Sigmoid colon (tissue), 6 donors: ENCODE measurements at regions not wholly inside any gene's neighbourhood (a gene's known extent, or its start where the extent isn't known, plus 50 kb on each side); places are given as distances from the start of the nearest gene placed in this dataset.
"Not testable (repeated sequence)": the region's sequence is repeated elsewhere in the genome, so short reads cannot be mapped to it uniquely, and the experiment has no call there.

Experiments
- DNase-seq: peaks from one replicate; pipeline ENCODE4 v3.0.0-alpha.2; 2019
- H3K27ac ChIP-seq, 4 donors: fragments of 200-600 bp; sonication (generic); one replicate each; pipeline ENCODE4 v1.5.1; 2016 to 2019; ENCODE audit warnings: mild to moderate bottlenecking in 1 of 4
- H3K27me3 ChIP-seq, 3 donors: fragments of 200-600 bp; sonication (generic); one replicate each; pipeline ENCODE4 v1.5.1; 2019; ENCODE audit warnings: mild to moderate bottlenecking in 1 of 3
- H3K36me3 ChIP-seq, 4 donors: fragments of 200-600 bp; sonication (generic); one replicate each; pipeline ENCODE4 v1.5.1; 2016 to 2019
- H3K4me1 ChIP-seq, 4 donors: fragments of 200-600 bp; sonication (generic); one replicate each; pipeline ENCODE4 v1.5.1; 2017 to 2019
- H3K4me3 ChIP-seq, 4 donors: fragments of 200-600 bp; sonication (generic); one replicate each; pipeline ENCODE4 v1.5.1; 2017 to 2019; ENCODE audit warnings: mild to moderate bottlenecking in 2 of 4, moderate library complexity in 1 of 4
- H3K9me3 ChIP-seq, 4 donors: fragments of 200-600 bp in 3 of 4; sonication (generic) in 3 of 4; one replicate each; pipeline versions ENCODE4 v1.5.1 to v1.6.1; 2013 to 2019
- WGBS, 2 donors: extraction: QIAGEN DNeasy Blood & Tissue Kit; methylation state at CpG; one replicate each; pipeline ENCODE4 v1.1.7; 2013; 5-methylcytosine and 5-hydroxymethylcytosine counted together
- intact Hi-C: fragments of 100-400 bp; cut with DNase I; formaldehyde crosslinking; loops from one replicate; pipeline ENCODE4 v1.15.1; 2023
- donor health status: healthy with polysubstance abuse.
- donor health status: healthy.

GRCh38 chr1:206256935-206257334 is 53.6 kb downstream of the SRGAP2 start:
- WGBS, 2 donors: no CpG with 5 or more reads among the region's 2 CpGs
- H3K36me3 ChIP-seq, H3K27ac ChIP-seq, H3K9me3 ChIP-seq, H3K4me3 ChIP-seq, H3K27me3 ChIP-seq, H3K4me1 ChIP-seq, intact Hi-C loops, DNase-seq: not testable (repeated sequence)

DNA sequence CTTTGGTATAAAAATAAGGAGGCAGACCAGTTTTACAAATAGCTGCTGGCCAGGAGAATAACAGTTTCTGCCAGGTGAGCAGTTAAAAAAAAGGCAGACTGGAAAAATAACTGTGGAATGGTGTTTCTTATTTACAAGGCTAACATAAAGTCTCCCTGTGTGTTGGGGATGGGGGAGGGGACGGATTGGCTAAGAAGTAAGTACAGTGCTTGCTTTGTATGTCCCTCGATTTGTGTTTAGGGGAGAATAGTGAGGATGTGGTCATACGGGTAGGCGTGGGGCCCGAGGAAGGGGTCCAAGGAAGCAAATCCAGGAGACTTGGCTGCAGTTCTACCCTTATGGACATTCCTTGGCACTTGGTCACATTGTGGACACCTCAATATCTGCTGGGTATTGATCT is 58.1 kb downstream of the SRGAP2 start:
- intact Hi-C loops: not testable (repeated sequence)

DNA sequence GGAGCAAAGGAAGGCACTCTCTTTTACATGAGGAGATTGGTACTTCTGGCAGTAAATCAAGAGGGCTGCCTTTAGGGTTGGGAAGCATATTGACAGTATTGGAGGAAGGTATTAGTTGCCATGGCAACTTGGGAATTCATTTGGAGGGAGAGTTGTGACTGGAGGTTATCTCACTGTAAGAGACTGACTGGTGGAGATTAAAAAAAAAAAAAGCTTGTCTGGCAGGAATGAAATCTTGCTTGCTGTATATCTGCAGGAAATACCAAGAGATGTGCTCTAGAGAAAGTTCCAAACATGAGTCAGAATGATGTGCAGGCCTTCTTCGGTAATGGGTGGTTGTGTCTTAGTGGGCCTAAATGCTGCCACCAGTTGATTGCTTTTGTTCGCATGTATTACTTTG is 59.1 kb downstream of the SRGAP2 start:
- 92% methylated on average over 1 of the region's 2 CpGs; no CpG with 5 or more reads in 1 of the 2 donors for WGBS, 2 donors
- H3K27me3 ChIP-seq, H3K36me3 ChIP-seq, intact Hi-C loops, H3K9me3 ChIP-seq, DNase-seq, H3K27ac ChIP-seq, H3K4me3 ChIP-seq, H3K4me1 ChIP-seq: not testable (repeated sequence)

More for the DNA sequence above, 58.1 kb downstream of the SRGAP2 start:
- not testable (repeated sequence) for DNase-seq, H3K27me3 ChIP-seq, H3K27ac ChIP-seq, H3K4me1 ChIP-seq, H3K36me3 ChIP-seq, H3K9me3 ChIP-seq, H3K4me3 ChIP-seq
- 66 to 87% methylated on average over 5 of the region's 5 CpGs for WGBS, 2 donors

- H3K36me3 ChIP-seq, H3K4me1 ChIP-seq, H3K4me3 ChIP-seq, H3K27me3 ChIP-seq, H3K9me3 ChIP-seq, DNase-seq, intact Hi-C loops, H3K27ac ChIP-seq: not testable (repeated sequence)
- WGBS, 2 donors: no CpG with 5 or more reads among the region's 2 CpGs
Observed at GRCh38 chr1:206264916-206265315, 61.6 kb downstream of the SRGAP2 start.

DNA sequence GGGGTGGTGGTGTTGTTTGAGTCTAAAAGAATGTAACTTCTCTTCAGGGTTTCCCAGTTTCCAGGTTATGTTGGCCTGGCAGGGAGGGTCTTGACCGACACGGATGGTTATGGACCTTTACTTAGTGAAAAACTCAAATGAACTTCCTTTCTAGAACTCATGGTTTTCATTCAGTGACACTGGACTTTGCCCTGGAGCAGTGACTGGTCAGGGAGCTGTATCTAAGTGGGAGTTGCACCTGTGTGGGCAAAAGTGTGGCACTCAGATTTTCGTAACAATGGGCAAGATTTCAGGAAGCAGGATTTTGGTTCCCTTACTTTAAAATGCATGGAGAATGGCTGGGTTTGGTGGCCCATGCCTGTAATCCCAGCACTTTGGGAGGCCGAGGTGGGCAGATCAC is 67.8 kb downstream of the SRGAP2 start:
- H3K9me3 ChIP-seq, H3K27ac ChIP-seq, DNase-seq, H3K4me3 ChIP-seq, H3K27me3 ChIP-seq, H3K4me1 ChIP-seq, intact Hi-C loops, H3K36me3 ChIP-seq: not testable (repeated sequence)
- no CpG with 5 or more reads among the region's 4 CpGs for WGBS, 2 donors

- WGBS, 2 donors: 67 to 100% methylated on average over 1 of the region's 1 CpG
- H3K36me3 ChIP-seq, H3K4me3 ChIP-seq, H3K4me1 ChIP-seq, H3K9me3 ChIP-seq, DNase-seq, intact Hi-C loops, H3K27ac ChIP-seq, H3K27me3 ChIP-seq: not testable (repeated sequence)
Observed at GRCh38 chr1:206273104-206273503, 69.8 kb downstream of the SRGAP2 start.

GRCh38 chr1:206276143-206276542 is 72.8 kb downstream of the SRGAP2 start:
- H3K4me3 ChIP-seq, H3K27me3 ChIP-seq, H3K27ac ChIP-seq, DNase-seq, H3K4me1 ChIP-seq, intact Hi-C loops, H3K36me3 ChIP-seq, H3K9me3 ChIP-seq: not testable (repeated sequence)
- 15 to 43% methylated on average over 1 of the region's 2 CpGs for WGBS, 2 donors

- H3K4me3 ChIP-seq, H3K27me3 ChIP-seq, H3K4me1 ChIP-seq, intact Hi-C loops, H3K9me3 ChIP-seq, DNase-seq, H3K36me3 ChIP-seq, H3K27ac ChIP-seq: not testable (repeated sequence)
- WGBS, 2 donors: 77 to 85% methylated on average over 3 of the region's 4 CpGs
Observed at GRCh38 chr1:206278683-206279082, 75.3 kb downstream of the SRGAP2 start.

DNA sequence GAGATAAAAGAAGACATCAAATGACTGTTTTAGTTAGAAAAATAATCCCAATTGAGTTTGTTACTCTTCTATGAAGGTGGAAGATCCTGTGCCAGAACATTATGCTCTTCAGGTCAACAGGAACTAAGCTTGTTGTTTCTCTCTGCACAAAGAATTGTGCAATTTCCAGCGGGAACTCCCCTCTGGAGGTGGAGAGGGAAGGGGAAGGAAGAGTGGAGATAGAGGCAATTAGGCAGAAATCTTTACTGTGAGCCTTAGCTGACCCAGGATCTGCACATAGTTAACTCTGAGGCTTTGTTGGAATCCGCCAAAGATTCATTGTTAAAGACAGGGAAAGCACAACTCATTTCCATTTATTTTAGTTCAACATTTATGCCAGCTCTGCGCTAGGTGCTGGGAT is 77.3 kb downstream of the SRGAP2 start:
- H3K27me3 ChIP-seq, H3K36me3 ChIP-seq, H3K9me3 ChIP-seq, H3K4me3 ChIP-seq, DNase-seq, intact Hi-C loops, H3K27ac ChIP-seq, H3K4me1 ChIP-seq: not testable (repeated sequence)
- 88 to 90% methylated on average over 1 of the region's 3 CpGs for WGBS, 2 donors

DNA sequence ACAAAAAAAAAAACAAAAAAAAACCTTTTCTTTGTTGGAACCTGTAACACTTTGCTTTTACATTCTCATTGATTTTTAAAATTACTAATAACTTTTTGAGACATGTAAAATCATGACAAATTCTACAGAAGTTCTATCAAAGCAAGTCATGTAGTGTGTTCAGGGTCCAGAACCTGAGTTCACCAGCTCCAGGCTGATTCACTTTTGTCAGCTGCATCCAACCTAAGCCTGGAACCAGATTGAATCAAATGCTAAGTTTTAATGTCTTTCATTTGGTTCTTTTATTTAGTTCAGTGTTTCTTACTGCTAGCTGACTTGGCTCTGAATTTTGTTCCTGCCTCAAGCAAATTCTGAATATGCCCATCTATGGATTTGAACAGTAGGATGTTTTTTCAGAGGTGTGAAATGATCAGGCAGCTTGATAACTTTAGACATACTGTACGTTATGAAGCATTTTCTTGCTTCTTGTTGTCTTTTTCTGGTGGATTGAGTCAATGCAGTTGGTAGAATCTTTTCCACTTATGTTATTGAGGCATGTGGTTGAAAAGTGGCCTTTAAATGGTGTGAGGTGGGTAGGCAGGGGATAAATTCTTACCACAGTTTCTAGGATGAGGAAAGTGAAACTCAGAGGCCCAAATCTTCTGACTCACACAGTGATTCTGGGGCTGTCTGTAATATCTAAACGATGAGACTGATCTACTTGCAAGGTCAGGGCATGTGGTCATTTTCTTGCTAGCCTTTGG is 78.7 kb downstream of the SRGAP2 start:
- H3K4me1 ChIP-seq, DNase-seq, H3K27me3 ChIP-seq, intact Hi-C loops, H3K4me3 ChIP-seq, H3K36me3 ChIP-seq, H3K9me3 ChIP-seq, H3K27ac ChIP-seq: not testable (repeated sequence)
- no CpG with 5 or more reads among the region's 2 CpGs for WGBS, 2 donors

DNA sequence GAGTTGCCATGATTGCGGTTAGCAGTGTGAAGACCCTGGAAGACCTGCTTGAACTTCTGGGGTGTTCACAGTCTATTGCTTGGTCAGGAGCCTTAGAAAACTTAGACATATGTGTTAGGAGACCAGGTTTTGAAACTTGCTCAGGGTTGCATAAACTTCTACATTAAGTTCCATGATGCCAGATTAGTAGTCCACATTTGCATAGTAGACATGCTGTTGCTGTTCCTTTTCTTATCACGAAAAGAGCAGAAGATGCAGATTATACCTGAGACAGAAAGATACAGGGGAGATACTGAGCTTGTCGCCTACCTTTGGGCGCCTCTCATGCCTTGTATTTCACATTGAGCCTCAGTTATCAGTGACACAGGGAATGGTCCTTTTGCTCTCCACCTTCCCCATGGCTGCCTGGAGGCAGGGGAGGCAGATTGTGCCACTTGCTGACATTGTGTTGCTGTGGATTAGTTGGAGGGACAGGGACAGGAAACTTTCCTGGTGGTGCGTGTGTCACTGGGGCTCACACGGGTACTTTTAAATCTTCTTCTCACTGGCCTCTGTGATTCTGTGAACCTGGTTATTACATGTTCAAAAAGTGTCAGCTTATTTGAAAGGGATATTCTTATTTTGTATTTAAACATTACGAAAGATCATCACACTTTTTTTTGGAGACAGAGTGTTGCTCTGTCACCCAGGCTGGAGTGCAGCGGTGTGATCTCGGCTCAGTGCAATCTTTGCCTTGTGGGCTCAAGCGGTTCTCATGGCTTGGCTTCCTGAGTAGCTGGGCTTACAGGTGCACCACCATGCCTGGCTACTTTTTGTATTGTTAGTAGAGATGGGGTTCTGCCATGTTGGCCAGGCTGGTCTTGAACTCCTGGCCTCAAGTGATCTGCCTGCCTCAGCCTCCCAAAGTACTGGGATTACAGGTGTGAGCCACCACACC is 82.0 kb downstream of the SRGAP2 start:
- WGBS, 2 donors: 90 to 97% methylated on average over 7 of the region's 10 CpGs
- H3K36me3 ChIP-seq, H3K4me1 ChIP-seq, intact Hi-C loops, H3K4me3 ChIP-seq, H3K27me3 ChIP-seq, H3K9me3 ChIP-seq, DNase-seq, H3K27ac ChIP-seq: not testable (repeated sequence)

DNA sequence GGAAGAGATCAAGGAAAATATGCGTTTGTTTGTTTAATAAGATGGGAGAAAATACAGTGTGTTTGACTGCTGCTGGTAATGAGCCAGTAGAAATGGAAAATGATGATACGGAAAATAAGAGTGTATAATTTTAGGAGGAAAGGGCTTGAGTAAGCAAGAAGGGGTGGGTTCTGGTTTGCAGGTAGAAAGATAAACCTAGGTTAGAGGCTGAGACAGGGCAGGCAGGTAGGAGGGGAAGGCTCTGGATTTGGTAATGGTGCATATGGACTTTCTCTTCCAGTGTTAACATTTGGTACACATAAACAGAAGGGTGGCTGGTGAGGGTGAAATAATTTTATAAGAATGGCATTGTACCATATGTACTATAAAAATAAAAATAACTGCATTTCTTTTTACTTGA is 84.4 kb downstream of the SRGAP2 start:
- H3K4me1 ChIP-seq, DNase-seq, H3K27ac ChIP-seq, intact Hi-C loops, H3K4me3 ChIP-seq, H3K27me3 ChIP-seq, H3K9me3 ChIP-seq, H3K36me3 ChIP-seq: not testable (repeated sequence)
- 86% methylated on average over 1 to 2 of the region's 2 CpGs for WGBS, 2 donors

DNA sequence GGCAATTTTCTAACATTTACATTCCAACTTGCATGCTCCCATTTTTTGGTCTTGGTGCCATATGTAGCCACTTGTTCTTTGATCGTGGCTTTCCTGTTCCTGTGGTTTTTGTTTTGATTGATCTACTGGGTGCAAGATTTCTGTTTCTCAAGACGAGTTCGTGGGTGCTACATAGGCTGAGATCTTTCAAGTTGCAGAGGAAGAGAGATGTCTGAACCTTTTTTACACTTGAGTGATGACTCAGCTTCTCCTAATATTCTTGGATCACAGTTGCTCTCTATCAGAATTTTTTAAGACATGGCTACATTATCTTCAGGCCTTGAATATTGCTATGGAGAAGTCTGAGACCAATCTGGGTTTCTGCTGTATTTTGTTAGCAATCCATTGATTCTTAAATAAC is 85.1 kb downstream of the SRGAP2 start:
- H3K36me3 ChIP-seq, DNase-seq, intact Hi-C loops, H3K4me3 ChIP-seq, H3K9me3 ChIP-seq, H3K4me1 ChIP-seq, H3K27ac ChIP-seq, H3K27me3 ChIP-seq: not testable (repeated sequence)
- no CpG with 5 or more reads among the region's 3 CpGs for WGBS, 2 donors
